ENCODE measurements at regions not wholly inside any gene's neighbourhood (a gene's known extent, or its start where the extent isn't known, plus 50 kb on each side); places are given as distances from the start of the nearest gene placed in this dataset.

DNA sequence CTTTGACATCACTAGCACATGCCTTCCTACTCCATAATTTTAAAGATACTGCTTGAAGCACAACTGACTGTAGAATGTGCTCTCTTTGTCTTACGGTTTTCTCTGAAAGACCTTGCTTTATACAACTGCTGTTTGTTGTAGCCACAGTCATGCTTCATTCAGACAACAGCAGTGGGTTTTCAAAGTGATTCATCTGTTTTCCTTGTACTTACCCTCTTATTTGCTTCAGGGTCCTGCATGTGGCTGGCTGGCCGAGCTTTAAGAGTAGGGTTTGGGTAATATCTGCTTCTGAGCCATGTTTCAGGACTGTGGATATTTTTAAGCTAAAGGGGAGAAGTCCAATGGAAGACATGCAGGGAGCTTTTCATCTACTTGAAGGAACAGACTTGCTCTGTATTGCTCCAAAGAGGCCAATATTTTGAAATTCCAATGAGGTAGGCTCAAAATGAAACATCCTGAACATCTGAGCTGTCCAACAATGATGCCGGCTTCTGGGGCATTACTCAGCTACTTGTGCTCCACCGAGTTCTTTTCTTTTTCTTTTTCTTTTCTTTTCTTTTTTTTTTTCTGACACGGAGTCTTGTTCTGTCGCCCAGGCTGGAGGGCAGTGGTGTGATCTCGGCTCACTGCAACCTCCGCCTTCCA lies 160.2 kb upstream of the SGK1 start:
- DNase-seq, result no peak

DNA sequence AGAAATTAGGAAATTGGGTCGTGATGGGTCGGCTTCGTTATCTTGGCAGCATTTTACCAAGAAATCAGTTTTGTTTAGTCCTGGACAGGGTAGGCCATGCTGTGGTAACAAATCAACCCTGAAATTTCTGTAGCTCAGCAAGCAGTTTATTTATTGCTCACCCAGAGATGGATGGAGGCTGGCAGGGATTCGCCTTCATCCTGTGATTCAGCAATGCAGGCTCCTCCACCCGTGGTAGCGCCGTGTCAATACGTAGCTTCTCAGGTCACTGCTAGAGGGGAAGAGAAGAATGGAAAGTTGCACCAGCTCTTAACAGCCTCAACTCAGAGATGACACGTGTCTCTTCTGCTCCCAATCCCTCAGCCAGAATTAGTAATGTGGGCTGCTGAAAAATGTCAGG lies 157.0 kb upstream of the SGK1 start:
- no peak for DNase-seq

DNA sequence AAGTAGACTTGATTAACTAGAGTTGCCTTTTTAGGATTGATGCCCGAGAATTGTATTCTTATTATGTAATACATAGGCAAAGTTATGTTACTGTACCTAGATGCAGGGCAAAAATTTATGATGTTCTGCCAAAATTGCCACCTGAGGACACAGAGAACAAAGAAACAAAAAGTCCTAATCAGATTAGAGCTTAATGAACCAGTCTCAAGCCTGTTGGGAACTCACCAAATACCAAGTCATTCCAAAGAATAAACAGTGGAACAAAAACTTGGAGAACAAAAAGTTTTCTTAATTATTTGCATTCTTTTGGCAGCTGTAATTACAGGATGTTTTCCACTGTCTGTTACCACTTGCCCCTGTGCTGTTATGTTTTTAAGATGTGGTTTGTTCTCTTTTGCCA lies 154.7 kb upstream of the SGK1 start:
- no peak for DNase-seq

DNA sequence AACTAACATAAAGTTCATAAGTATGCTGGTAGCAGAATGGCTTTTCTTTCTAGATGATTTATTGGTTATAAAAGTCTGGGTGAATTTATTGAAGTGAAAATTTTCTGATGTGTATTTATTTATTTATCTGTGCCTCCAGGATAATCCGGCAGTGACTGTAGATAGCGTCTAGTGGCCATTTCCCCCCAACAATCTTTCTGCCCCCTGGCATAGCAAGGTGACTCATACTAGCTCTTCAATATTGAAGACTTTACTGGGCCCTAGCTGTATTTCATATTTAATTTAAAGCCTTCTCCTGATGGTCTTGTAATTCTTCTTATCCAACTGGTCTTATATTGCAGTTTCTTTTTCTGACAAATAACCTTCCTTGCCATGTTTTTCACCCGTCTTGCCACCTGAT lies 154.1 kb upstream of the SGK1 start:
- no peak for DNase-seq

DNA sequence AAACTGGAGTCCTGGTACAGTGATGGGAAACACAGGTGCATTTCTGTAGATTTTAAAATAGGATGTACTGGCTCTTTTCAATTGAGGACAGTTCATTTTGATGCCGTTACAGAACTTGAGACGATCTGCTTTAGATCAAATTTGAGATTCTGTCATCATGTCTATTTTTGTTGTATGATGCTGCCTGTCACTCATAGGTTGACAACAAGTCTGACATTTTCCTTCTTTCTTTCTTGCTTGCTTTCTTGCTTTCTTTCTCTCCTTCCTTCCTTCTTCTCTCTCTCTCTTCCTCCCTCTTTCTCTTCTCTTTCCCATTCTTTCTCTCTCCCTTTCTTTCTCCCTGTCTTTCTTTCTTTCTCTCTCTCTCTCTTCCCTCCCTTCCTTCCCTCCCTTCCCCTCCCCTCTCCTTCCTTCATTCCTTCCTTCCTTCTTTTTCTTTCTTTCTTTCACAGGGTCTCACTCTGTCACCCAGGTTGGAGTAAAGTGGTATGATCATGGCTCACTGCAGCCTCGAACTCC lies 152.6 kb upstream of the SGK1 start:
- DNase-seq, result no peak

- no peak for DNase-seq
These were observed 152.0 kb upstream of the SGK1 start for GRCh38 chr6:134469702-134470456.

- DNase-seq, result no peak
These were observed 150.7 kb upstream of the SGK1 start for GRCh38 chr6:134468633-134469032.

DNA sequence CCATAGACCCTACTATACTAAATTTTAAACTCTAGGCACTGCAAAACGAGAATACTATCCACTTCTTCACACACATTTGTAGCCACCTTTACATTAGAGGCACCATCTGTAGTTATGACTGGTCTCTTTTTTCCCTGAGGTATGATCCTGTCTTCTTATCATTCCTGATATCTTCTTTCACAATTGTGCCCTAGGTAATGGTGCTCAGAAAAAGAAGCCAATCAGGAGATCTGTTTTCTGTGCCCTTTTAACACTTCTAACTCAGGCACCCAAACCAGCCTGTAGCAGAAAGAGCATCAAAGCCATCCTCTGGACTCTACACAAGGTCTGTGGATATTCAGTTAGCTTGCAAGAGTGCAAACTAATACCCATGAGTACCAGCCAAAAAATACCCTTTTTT lies 149.7 kb upstream of the SGK1 start:
- no peak for DNase-seq

- DNase-seq, result no peak
These were observed 149.0 kb upstream of the SGK1 start for GRCh38 chr6:134466771-134467525.

GRCh38 chr6:134464690-134465411 lies 146.9 kb upstream of the SGK1 start:
- DNase-seq, result peak; percentile 16

- DNase-seq, result no peak
These were observed 141.1 kb upstream of the SGK1 start for GRCh38 chr6:134458857-134459657.

DNA sequence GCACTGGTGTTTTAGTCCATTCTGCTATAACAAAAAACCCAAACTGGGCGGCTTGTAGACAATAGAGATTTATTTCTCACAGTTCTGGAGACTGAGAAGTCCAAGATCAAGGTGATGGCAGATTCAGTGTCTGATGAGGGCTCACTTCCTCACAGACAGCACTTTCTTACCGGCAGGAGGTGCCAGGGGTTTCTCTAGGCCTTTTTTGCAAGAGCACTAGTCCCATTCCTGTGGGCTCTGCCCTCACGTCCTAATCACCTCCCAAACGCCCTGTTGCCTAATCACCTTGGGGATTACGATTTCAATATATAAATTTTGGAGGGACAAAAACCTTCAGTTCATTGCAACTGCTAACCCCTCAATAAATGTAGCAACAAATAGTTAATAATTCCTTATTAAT lies 140.0 kb upstream of the SGK1 start:
- DNase-seq, result no peak

DNA sequence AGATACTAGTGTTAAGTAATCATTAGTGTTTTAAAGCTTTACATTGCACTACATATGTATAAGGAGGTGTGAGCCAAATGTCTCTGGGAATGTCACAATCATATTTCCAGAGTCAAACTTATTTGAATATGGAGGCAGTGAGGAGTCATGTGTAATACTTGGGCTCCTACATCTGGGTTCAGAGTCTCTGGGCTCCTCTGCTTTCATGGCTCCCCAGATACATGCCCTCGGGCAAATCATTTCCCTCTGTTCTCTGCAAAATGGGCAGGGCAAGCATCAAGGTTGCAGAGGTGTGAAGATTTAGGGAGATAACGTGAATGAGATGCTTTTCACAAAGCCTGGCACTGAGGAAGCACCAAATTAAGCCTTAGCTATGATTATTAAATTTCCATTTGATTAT lies 138.3 kb upstream of the SGK1 start:
- no peak for DNase-seq

GRCh38 chr6:134455319-134455718 lies 137.4 kb upstream of the SGK1 start:
- no peak for DNase-seq

GRCh38 chr6:134454794-134455193 lies 136.9 kb upstream of the SGK1 start:
- no peak for DNase-seq

DNA sequence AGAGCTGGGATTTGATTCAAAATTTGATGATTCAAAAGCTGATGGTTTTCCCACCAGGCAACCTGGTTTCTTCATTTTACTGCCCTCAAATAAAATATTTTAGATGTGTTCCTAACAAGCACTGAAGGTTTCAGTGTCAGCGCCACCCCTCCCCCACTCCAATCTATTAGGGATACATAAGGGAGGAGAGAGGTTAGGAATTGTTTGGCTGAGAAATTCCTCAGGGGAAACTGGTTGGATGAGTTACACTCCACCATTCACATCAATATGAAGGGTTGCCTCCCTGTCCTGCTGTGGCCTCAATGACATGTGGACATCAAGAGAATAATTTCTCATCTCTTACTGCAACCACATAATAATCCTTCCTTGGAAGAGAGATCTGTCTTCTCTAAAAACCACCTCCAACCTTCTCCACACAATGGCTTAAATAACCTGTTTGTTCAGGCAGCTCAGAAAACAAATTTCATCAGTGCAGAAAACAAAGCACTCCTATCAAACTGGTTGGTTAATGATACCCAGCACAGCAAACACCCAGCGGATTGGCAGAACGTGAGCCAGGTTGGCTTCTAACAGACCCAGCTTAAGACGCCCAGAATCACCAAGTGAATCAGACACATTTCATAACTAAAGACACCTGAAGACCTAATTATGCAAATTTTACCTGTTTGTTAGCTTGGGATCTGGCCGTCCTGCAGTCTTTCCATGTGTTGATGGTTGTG lies 136.0 kb upstream of the SGK1 start:
- peak; percentile 16 for DNase-seq

- no peak for DNase-seq
These were observed 135.0 kb upstream of the SGK1 start for GRCh38 chr6:134452906-134453305.

DNA sequence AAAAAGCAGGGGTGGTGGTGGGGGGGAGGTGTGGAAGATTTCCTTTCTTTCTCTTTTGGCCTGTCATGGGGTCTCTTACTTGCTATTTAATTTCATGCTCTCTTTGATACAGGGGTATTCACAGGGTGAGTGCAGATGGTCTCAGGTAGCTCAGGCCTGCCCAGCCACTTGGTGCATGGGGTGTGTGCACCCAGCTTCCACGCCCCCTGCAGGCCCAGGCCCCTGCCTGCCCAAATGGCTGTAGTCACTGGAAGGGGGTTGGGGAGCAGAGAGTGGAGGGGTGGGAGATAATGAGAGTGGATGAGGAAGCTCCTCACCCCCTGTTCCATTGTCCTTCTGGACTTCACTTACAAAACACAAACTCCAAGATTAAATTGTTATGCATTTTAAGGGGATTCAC lies 133.6 kb upstream of the SGK1 start:
- no peak for DNase-seq

GRCh38 chr6:134449781-134450180 lies 131.9 kb upstream of the SGK1 start:
- no peak for DNase-seq

GRCh38 chr6:134449004-134449403 lies 131.1 kb upstream of the SGK1 start:
- no peak for DNase-seq

- DNase-seq, result no peak
These were observed 130.0 kb upstream of the SGK1 start for GRCh38 chr6:134447883-134448387.

Data from NCI-H526 treated with DMSO at 0.1 percent for 48 hours (cell line).